Loucy (cell line): ENCODE measurements at regions not wholly inside any gene's neighbourhood (a gene's known extent, or its start where the extent isn't known, plus 50 kb on each side); places are given as distances from the start of the nearest gene placed in this dataset.

Source experiments
- CTCF ChIP-seq: fragments of 200-600 bp; sonication (generic); conservative IDR thresholded peaks from 2 replicates; pipeline ENCODE4 v1.5.1; 2014; ENCODE audit warnings: mild to moderate bottlenecking, antibody characterized with exemption, low read length
- EZH2phosphoT487 ChIP-seq: fragments of 200-600 bp; IDR thresholded peaks from 2 replicates; pipeline ENCODE4 v1.6.1; 2018; ENCODE audit warnings: antibody characterized with exemption, mild to moderate bottlenecking, moderate library complexity, borderline replicate concordance

- TF ChIP-seq CTCF = no peak
- TF ChIP-seq EZH2phosphoT487 = no peak
Measured at GRCh38 chr6:144744720-144745119, 459.6 kb downstream of the UTRN start.
